Smooth muscle cell (in vitro differentiated cells): ENCODE measurements at regions not wholly inside any gene's neighbourhood (a gene's known extent, or its start where the extent isn't known, plus 50 kb on each side); places are given as distances from the start of the nearest gene placed in this dataset.

Source experiments
- DNase-seq: peaks from one replicate; lab custom pipeline; 2025; ENCODE audit not compliant: unreplicated experiment; lab: John Stamatoyannopoulos, UW
- H2AFZ ChIP-seq: fragments of 200-600 bp; sonication (generic); 2 replicates; pipeline ENCODE4 v1.6.0; 2016; ENCODE audit warnings: antibody characterized with exemption, low read depth, mild to moderate bottlenecking
- H3F3A ChIP-seq: fragments of 200-600 bp; sonication (generic); 2 replicates; pipeline ENCODE4 v1.6.0; 2017; ENCODE audit warnings: antibody characterized with exemption, low read depth
- H3K27ac ChIP-seq: fragments of 200-600 bp; sonication (generic); 2 replicates; pipeline ENCODE4 v1.5.1; 2016; ENCODE audit warnings: low read depth, mild to moderate bottlenecking
- H3K27me3 ChIP-seq: fragments of 200-600 bp; sonication (generic); 2 replicates; pipeline ENCODE4 v1.6.1; 2016; ENCODE audit warnings: low read depth, mild to moderate bottlenecking
- H3K36me3 ChIP-seq: fragments of 200-600 bp; sonication (generic); 2 replicates; pipeline ENCODE4 v1.5.1; 2016; ENCODE audit warnings: low read depth
- H3K4me1 ChIP-seq: fragments of 200-600 bp; sonication (generic); 2 replicates; pipeline ENCODE4 v1.5.1; 2016; ENCODE audit warnings: low read depth
- H3K4me2 ChIP-seq: fragments of 200-600 bp; sonication (generic); 2 replicates; pipeline ENCODE4 v1.6.0; 2016; ENCODE audit warnings: mild to moderate bottlenecking
- H3K4me3 ChIP-seq: fragments of 200-600 bp; sonication (generic); 2 replicates; pipeline ENCODE4 v1.5.1; 2016; ENCODE audit warnings: mild to moderate bottlenecking
- H3K79me2 ChIP-seq: fragments of 200-600 bp; sonication (generic); 2 replicates; pipeline ENCODE4 v1.6.0; 2016; ENCODE audit warnings: low read depth, mild to moderate bottlenecking
- H3K9ac ChIP-seq: fragments of 200-600 bp; sonication (generic); 2 replicates; pipeline ENCODE4 v1.6.0; 2016; ENCODE audit warnings: low read depth
- H3K9me3 ChIP-seq: fragments of 200-600 bp; sonication (generic); replicated peaks from 2 replicates; pipeline ENCODE4 v1.5.1; 2016; ENCODE audit warnings: low read depth
- H4K20me1 ChIP-seq: fragments of 200-600 bp; sonication (generic); 2 replicates; pipeline ENCODE4 v1.6.0; 2016; ENCODE audit warnings: low read depth
- WGBS: methylation state at CpG from one replicate; pipeline ENCODE4 v1.1.7; 2016; ENCODE audit warnings: low lambda C conversion rate; 5-methylcytosine and 5-hydroxymethylcytosine counted together
- TF ChIP-seq, protein P1 (sequence below): fragments of 200-600 bp; sonication (generic); IDR thresholded peaks from 2 replicates; pipeline ENCODE4 v1.5.1; 2017; ENCODE audit warnings: borderline replicate concordance, mild to moderate bottlenecking, antibody characterized with exemption; ENCODE audit not compliant: insufficient read depth, poor library complexity, severe bottlenecking

DNA sequence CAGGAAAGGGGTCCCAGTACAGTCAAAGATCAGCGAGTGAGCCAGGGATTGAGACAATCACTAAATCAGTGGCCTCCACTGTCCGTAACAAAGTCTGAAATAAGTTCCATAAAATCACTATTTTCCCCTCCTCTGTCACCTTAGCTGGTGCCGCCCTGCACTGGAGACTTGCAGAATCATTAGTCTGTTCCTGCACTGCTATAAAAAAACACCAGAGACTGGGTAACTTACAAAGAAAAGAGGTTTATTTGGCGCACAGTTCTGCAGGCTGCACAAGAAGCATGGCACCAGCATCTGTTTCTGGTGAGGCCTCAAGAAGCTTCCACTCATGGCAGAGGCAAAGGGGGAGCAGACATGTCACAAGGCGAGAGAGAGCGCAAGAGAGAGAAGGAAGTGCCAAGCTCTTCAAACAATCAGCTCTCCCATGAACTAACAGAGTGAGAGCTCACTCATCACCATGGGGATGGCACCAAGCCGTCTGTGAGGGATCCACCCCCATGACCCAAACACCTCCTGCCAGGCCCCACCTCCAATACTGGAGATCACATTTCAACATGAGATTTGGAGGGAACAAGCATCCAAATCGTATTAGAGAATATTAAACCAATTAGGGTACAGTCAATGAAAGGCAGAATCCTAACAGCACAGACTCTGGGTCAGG lies 129.8 kb upstream of the TIAM1 start:
- H3K27ac ChIP-seq: no peak overlapping the region
- H3F3A ChIP-seq: no peaks in the 10 kb centered on the region
- no peaks in the 10 kb centered on the region for H3K4me1 ChIP-seq
- DNase-seq: no peak
- H4K20me1 ChIP-seq: no peaks in the 10 kb centered on the region
- TF ChIP-seq, protein P1, sequence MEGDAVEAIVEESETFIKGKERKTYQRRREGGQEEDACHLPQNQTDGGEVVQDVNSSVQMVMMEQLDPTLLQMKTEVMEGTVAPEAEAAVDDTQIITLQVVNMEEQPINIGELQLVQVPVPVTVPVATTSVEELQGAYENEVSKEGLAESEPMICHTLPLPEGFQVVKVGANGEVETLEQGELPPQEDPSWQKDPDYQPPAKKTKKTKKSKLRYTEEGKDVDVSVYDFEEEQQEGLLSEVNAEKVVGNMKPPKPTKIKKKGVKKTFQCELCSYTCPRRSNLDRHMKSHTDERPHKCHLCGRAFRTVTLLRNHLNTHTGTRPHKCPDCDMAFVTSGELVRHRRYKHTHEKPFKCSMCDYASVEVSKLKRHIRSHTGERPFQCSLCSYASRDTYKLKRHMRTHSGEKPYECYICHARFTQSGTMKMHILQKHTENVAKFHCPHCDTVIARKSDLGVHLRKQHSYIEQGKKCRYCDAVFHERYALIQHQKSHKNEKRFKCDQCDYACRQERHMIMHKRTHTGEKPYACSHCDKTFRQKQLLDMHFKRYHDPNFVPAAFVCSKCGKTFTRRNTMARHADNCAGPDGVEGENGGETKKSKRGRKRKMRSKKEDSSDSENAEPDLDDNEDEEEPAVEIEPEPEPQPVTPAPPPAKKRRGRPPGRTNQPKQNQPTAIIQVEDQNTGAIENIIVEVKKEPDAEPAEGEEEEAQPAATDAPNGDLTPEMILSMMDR: no peak
- 89% methylated on average over 8 of the region's 8 CpGs for WGBS
- H2AFZ ChIP-seq: no peak overlapping the region
- H3K79me2 ChIP-seq: no peaks in the 10 kb centered on the region
- H3K4me2 ChIP-seq: no peak overlapping the region
- no peak overlapping the region for H3K4me3 ChIP-seq
- no peak overlapping the region for H3K9ac ChIP-seq
- H3K9me3 ChIP-seq: no peaks in the 10 kb centered on the region
- no peaks in the 10 kb centered on the region for H3K36me3 ChIP-seq
- H3K27me3 ChIP-seq: no peaks in the 10 kb centered on the region

DNA sequence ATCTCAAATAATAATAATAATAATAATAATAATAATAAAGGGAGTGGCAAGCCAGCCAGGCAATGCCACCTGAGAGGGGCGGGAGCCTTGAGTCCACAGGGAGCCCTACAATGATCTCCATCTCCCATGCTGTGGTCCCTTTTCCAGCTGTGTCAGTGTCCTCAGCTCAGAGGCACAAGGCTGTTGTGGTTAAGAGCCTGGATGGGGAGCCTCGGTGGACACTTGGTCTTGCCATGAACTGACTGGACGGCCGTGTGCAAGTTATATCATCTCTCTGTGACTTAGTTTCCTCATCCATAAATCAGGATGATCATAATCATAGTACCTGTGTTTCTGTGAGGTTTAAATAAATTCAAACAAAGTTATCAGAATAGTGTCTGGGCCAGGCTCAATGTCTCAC lies 127.8 kb upstream of the TIAM1 start:
- Histone ChIP-seq H3K79me2 (no peaks in the 10 kb centered on the region), H3K4me3 (no peak overlapping the region), H2AFZ (no peak overlapping the region), H3K27me3 (no peaks in the 10 kb centered on the region), H4K20me1 (no peaks in the 10 kb centered on the region), H3K9me3 (no peaks in the 10 kb centered on the region), H3K36me3 (no peaks in the 10 kb centered on the region), H3K27ac (no peak overlapping the region), H3K4me2 (no peak overlapping the region), H3F3A (no peaks in the 10 kb centered on the region), H3K4me1 (no peaks in the 10 kb centered on the region), H3K9ac (no peak overlapping the region)
- WGBS: 94% methylated on average over 4 of the region's 4 CpGs
- no peak for DNase-seq
- TF ChIP-seq, protein P1: no peak

DNA sequence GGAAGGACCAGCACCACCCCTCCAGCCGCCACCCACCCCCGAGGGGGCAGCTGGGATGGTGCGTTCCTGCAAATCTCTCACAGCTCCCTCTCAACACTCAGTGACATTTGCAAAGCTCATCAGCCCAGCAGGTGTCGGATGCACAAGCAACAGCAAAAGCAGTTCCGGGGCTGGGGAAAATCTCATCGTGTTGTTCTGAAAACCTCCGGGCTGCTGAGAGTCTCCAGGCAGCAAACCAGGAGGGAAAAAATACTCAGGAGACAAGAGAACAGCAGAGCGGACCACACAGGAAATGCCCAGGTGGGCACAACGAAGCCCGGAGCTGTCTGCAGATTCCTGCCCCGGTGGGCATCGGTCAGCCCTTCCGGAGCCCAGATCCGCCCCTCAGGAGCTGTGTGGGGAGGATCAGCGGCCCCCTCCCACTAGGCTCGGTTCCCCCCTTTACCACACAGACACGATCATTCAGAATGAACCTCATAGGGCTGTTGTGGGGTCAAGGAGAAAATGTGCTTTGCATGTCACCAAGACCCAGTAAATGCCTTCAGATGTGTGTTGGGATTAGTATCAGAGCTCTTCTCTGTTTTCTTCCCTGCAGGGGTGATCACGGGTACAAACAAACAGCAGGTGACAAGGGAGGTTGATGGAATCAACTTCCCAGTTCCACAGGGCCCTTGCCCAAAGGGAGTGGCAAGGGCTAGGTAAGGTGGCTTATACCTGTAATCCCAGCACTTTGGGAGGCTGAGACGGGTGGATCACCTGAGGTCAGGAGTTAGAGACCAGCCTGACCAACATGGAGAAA lies 127.0 kb upstream of the TIAM1 start:
- Histone ChIP-seq H4K20me1 (no peaks in the 10 kb centered on the region), H3K79me2 (no peaks in the 10 kb centered on the region), H3K27ac (no peak overlapping the region), H3K9me3 (no peaks in the 10 kb centered on the region), H3K4me2 (no peak overlapping the region), H3K4me1 (no peaks in the 10 kb centered on the region), H3F3A (no peaks in the 10 kb centered on the region), H3K4me3 (no peak overlapping the region), H2AFZ (no peak overlapping the region), H3K27me3 (no peaks in the 10 kb centered on the region), H3K36me3 (no peaks in the 10 kb centered on the region), H3K9ac (no peak overlapping the region)
- DNase-seq: no peak
- TF ChIP-seq, protein P1: no peak
- 69% methylated on average over 19 of the region's 19 CpGs for WGBS
